Effector CD4-positive, alpha-beta T cell (primary cell): ENCODE measurements at regions not wholly inside any gene's neighbourhood (a gene's known extent, or its start where the extent isn't known, plus 50 kb on each side); places are given as distances from the start of the nearest gene placed in this dataset.
"Not testable (repeated sequence)": the region's sequence is repeated elsewhere in the genome, so short reads cannot be mapped to it uniquely, and the experiment has no call there.

ENCODE experiments used
- DNase-seq: peaks from one replicate; pipeline ENCODE4 v3.0.0-alpha.2; 2020

- no peak for DNase-seq
These were observed 143.8 kb downstream of the FGF1 start for GRCh38 chr5:142542078-142542477.

- DNase-seq: no peak
These were observed 144.9 kb downstream of the FGF1 start for GRCh38 chr5:142540922-142541422.

GRCh38 chr5:142539154-142539740 is 146.6 kb downstream of the FGF1 start:
- no peak for DNase-seq

- no peak for DNase-seq
These were observed 148.0 kb downstream of the FGF1 start for GRCh38 chr5:142537938-142538337.

GRCh38 chr5:142532781-142533176 is 153.1 kb downstream of the FGF1 start:
- no peak for DNase-seq

GRCh38 chr5:142531977-142532780 is 153.7 kb downstream of the FGF1 start:
- no peak for DNase-seq

GRCh38 chr5:142530904-142531303 is 155.0 kb downstream of the FGF1 start:
- DNase-seq: no peak

GRCh38 chr5:142529626-142530278 is 156.1 kb downstream of the FGF1 start:
- DNase-seq: no peak

- DNase-seq: no peak
These were observed 158.1 kb downstream of the FGF1 start for GRCh38 chr5:142527664-142528295.

GRCh38 chr5:142527234-142527633 is 158.7 kb downstream of the FGF1 start:
- DNase-seq: no peak

GRCh38 chr5:142522983-142523382 is 162.9 kb downstream of the FGF1 start:
- DNase-seq: no peak

- DNase-seq: no peak
These were observed 164.2 kb downstream of the FGF1 start for GRCh38 chr5:142521706-142522105.

GRCh38 chr5:142520885-142521284 is 165.0 kb downstream of the FGF1 start:
- no peak for DNase-seq

- not testable (repeated sequence) for DNase-seq
These were observed 166.0 kb downstream of the FGF1 start for GRCh38 chr5:142519913-142520312.

- DNase-seq: no peak
These were observed 168.1 kb downstream of the FGF1 start for GRCh38 chr5:142517840-142518239.

GRCh38 chr5:142516732-142517131 is 169.2 kb downstream of the FGF1 start:
- no peak for DNase-seq

- DNase-seq: no peak
These were observed 170.9 kb downstream of the FGF1 start for GRCh38 chr5:142515036-142515435.

GRCh38 chr5:142514196-142514595 is 171.7 kb downstream of the FGF1 start:
- DNase-seq: no peak

- no peak for DNase-seq
These were observed 173.5 kb downstream of the FGF1 start for GRCh38 chr5:142512043-142513042.

- DNase-seq: no peak
These were observed 174.5 kb downstream of the FGF1 start for GRCh38 chr5:142511358-142511757.

GRCh38 chr5:142509026-142509425 is 176.9 kb downstream of the FGF1 start:
- DNase-seq: no peak

GRCh38 chr5:142508591-142508990 is 177.3 kb downstream of the FGF1 start:
- no peak for DNase-seq
